H9 (cell line): ENCODE measurements at regions not wholly inside any gene's neighbourhood (a gene's known extent, or its start where the extent isn't known, plus 50 kb on each side); places are given as distances from the start of the nearest gene placed in this dataset.
A peak's percentile ranks its signal among the peaks of the same experiment; 100 is the strongest.

Source experiments
- DNase-seq: peaks from one replicate; pipeline ENCODE4 v3.0.0-alpha.2; 2017
- H2AFZ ChIP-seq: one replicate; pipeline ENCODE4 v1.6.1; 2013; ENCODE audit warnings: mild to moderate bottlenecking, low read length, control low read depth, moderate library complexity
- H2AK5ac ChIP-seq: 2 replicates; pipeline ENCODE4 v1.6.1; 2013; ENCODE audit warnings: low read length, control low read depth, mixed read lengths; ENCODE audit not compliant: insufficient read length
- H2BK120ac ChIP-seq: one replicate; pipeline ENCODE4 v1.6.1; 2013; ENCODE audit warnings: low read depth, mild to moderate bottlenecking, low read length, control low read depth, inconsistent platforms; ENCODE audit not compliant: poor library complexity, severe bottlenecking
- H2BK12ac ChIP-seq: 2 replicates; pipeline ENCODE4 v1.6.1; 2013; ENCODE audit warnings: low read length, control low read depth, mixed read lengths, low read depth; ENCODE audit not compliant: insufficient read length
- H2BK15ac ChIP-seq: 2 replicates; pipeline ENCODE4 v1.6.1; 2013; ENCODE audit warnings: low read depth, low read length, control low read depth
- H2BK20ac ChIP-seq: one replicate; pipeline ENCODE4 v1.6.1; 2013; ENCODE audit warnings: low read depth, mild to moderate bottlenecking, low read length, control low read depth, inconsistent platforms; ENCODE audit not compliant: poor library complexity, severe bottlenecking
- H2BK5ac ChIP-seq: 2 replicates; pipeline ENCODE4 v1.6.1; 2013; ENCODE audit warnings: low read length, control low read depth, mixed read lengths; ENCODE audit not compliant: insufficient read length
- H3K14ac ChIP-seq: 2 replicates; pipeline ENCODE4 v1.6.1; 2013; ENCODE audit warnings: low read length, control low read depth; ENCODE audit not compliant: insufficient read depth
- H3K18ac ChIP-seq: 2 replicates; pipeline ENCODE4 v1.6.1; 2013; ENCODE audit warnings: low read depth, mild to moderate bottlenecking, mixed read lengths, low read length, control low read depth; ENCODE audit not compliant: insufficient read length
- H3K23ac ChIP-seq: 2 replicates; pipeline ENCODE4 v1.6.1; 2013; ENCODE audit warnings: low read length, control low read depth, mixed read lengths, low read depth; ENCODE audit not compliant: insufficient read length
- H3K23me2 ChIP-seq: 2 replicates; pipeline ENCODE4 v1.6.1; 2013; ENCODE audit warnings: low read depth, mild to moderate bottlenecking, mixed read lengths, low read length, control low read depth; ENCODE audit not compliant: insufficient read length, poor library complexity, severe bottlenecking
- H3K27ac ChIP-seq: 2 replicates; pipeline ENCODE4 v1.5.1; 2013; ENCODE audit warnings: low read length, control low read depth, mixed read lengths, low read depth; ENCODE audit not compliant: insufficient read length
- H3K27me3 ChIP-seq: 2 replicates; pipeline ENCODE4 v1.6.1; 2013; ENCODE audit warnings: low read length, control low read depth, inconsistent platforms; ENCODE audit not compliant: insufficient read depth
- H3K4ac ChIP-seq: 2 replicates; pipeline ENCODE4 v1.6.1; 2013; ENCODE audit warnings: low read depth, mild to moderate bottlenecking, control low read depth, inconsistent platforms, low read length, moderate library complexity
- H3K4me1 ChIP-seq: 2 replicates; pipeline ENCODE4 v1.6.1; 2013; ENCODE audit warnings: low read length, control low read depth, inconsistent platforms; ENCODE audit not compliant: insufficient read depth
- H3K4me2 ChIP-seq: 2 replicates; pipeline ENCODE4 v1.6.1; 2013; ENCODE audit warnings: low read length, control low read depth, mixed read lengths; ENCODE audit not compliant: insufficient read length, insufficient read depth
- H3K56ac ChIP-seq: 2 replicates; pipeline ENCODE4 v1.6.1; 2013; ENCODE audit warnings: low read depth, mild to moderate bottlenecking, mixed read lengths, low read length, control low read depth; ENCODE audit not compliant: insufficient read length
- H3K79me1 ChIP-seq: 2 replicates; pipeline ENCODE4 v1.6.1; 2013; ENCODE audit warnings: low read depth, mild to moderate bottlenecking, moderate library complexity, low read length, control low read depth, inconsistent platforms; ENCODE audit not compliant: insufficient read depth, poor library complexity, severe bottlenecking
- H3K79me2 ChIP-seq: 2 replicates; pipeline ENCODE4 v1.6.1; 2013; ENCODE audit warnings: low read length, control low read depth, inconsistent platforms; ENCODE audit not compliant: insufficient read depth
- H3K9ac ChIP-seq: 2 replicates; pipeline ENCODE4 v1.6.1; 2013; ENCODE audit warnings: low read length, control low read depth, mixed read lengths; ENCODE audit not compliant: insufficient read length; ENCODE audit errors: extremely low read depth
- H3K9me3 ChIP-seq: one replicate; pipeline ENCODE4 v1.6.1; 2013; ENCODE audit warnings: low read depth, low read length, inconsistent platforms; ENCODE audit not compliant: control insufficient read depth
- H3T11ph ChIP-seq: one replicate; pipeline ENCODE4 v1.6.1; 2013; ENCODE audit warnings: mild to moderate bottlenecking, low read length, control low read depth, inconsistent platforms
- H4K20me1 ChIP-seq: one replicate; pipeline ENCODE4 v1.6.1; 2013; ENCODE audit not compliant: control insufficient read depth, insufficient read length, insufficient read depth
- H4K5ac ChIP-seq: 2 replicates; pipeline ENCODE4 v1.6.1; 2013; ENCODE audit warnings: low read depth, mild to moderate bottlenecking, mixed read lengths, low read length, control low read depth; ENCODE audit not compliant: insufficient read length
- H4K8ac ChIP-seq: replicated peaks from 2 replicates; pipeline ENCODE4 v1.6.1; 2013; ENCODE audit warnings: low read length, control low read depth, mixed read lengths, low read depth; ENCODE audit not compliant: insufficient read length
- H4K91ac ChIP-seq: 2 replicates; pipeline ENCODE4 v1.6.1; 2013; ENCODE audit warnings: low read depth, mild to moderate bottlenecking, moderate library complexity, mixed read lengths, low read length, control low read depth; ENCODE audit not compliant: insufficient read length
- H3K27ac Mint-ChIP-seq, 3 experiments: 2 replicates in 2 of 3; 3 replicates in 1 of 3; pipeline ENCODE4 v1.8.0; 2020 to 2021; ENCODE audit warnings: mixed read lengths in 3 of 3, mild to moderate bottlenecking in 1 of 3, moderate library complexity in 1 of 3
- H3K27me3 Mint-ChIP-seq: 2 replicates; pipeline ENCODE4 v1.8.0; 2021; ENCODE audit warnings: low read depth, mild to moderate bottlenecking, moderate library complexity, mixed read lengths
- H3K36me3 Mint-ChIP-seq, 3 experiments: 2 replicates in 2 of 3; 3 replicates in 1 of 3; pipeline ENCODE4 v1.8.0; 2020 to 2021; ENCODE audit warnings: low read depth in 3 of 3, mixed read lengths in 3 of 3; ENCODE audit not compliant: insufficient read depth in 1 of 3
- H3K4me1 Mint-ChIP-seq, 2 experiments: 2 replicates each; pipeline ENCODE4 v1.8.0; 2020; ENCODE audit warnings: mixed read lengths in 2 of 2
- H3K4me3 Mint-ChIP-seq, 2 experiments: 2 replicates in 1 of 2; 3 replicates in 1 of 2; pipeline ENCODE4 v1.8.0; 2020 to 2021; ENCODE audit warnings: mild to moderate bottlenecking in 2 of 2, mixed read lengths in 2 of 2, moderate library complexity in 1 of 2
- H3K9me3 Mint-ChIP-seq, 2 experiments: 2 replicates in 1 of 2; 3 replicates in 1 of 2; pipeline ENCODE4 v1.8.0; 2020; ENCODE audit warnings: mild to moderate bottlenecking in 2 of 2, mixed read lengths in 2 of 2, moderate library complexity in 1 of 2
- CTCF ChIP-seq: fragments of 200-600 bp; sonication (generic); conservative IDR thresholded peaks from 3 replicates; pipeline ENCODE4 v1.8.0; 2021; ENCODE audit warnings: antibody characterized with exemption, mild to moderate bottlenecking
- WGBS: extraction: QIAGEN DNeasy Blood & Tissue Kit; methylation state at CpG from one replicate; pipeline ENCODE4 v1.1.7; 2013; ENCODE audit warnings: missing lambda C conversion rate, low lambda C conversion rate, mixed read lengths; ENCODE audit not compliant: insufficient read length; ENCODE audit errors: extremely low coverage; 5-methylcytosine and 5-hydroxymethylcytosine counted together

- Histone ChIP-seq H3T11ph (no peak overlapping the region), H3K23ac (no peak overlapping the region), H3K27ac (no peak overlapping the region), H3K18ac (no peak overlapping the region), H2AFZ (no peak overlapping the region), H3K79me2 (no peaks in the 10 kb centered on the region), H2AK5ac (no peak overlapping the region), H3K14ac (no peak overlapping the region), H2BK120ac (no peak overlapping the region), H3K23me2 (no peaks in the 10 kb centered on the region), H4K5ac (no peak overlapping the region), H3K27me3 (no peaks in the 10 kb centered on the region), H3K4me1 (no peaks in the 10 kb centered on the region), H3K4me2 (no peak overlapping the region), H4K8ac (no peak overlapping the region), H4K20me1 (no peaks in the 10 kb centered on the region), H2BK20ac (no peak overlapping the region), H2BK12ac (no peak overlapping the region), H3K9ac (no peak overlapping the region), H3K9me3 (no peaks in the 10 kb centered on the region), H3K4ac (no peak overlapping the region), H4K91ac (no peak overlapping the region), H2BK5ac (no peak overlapping the region), H3K56ac (no peak overlapping the region), H2BK15ac (peak overlapping the region; percentile 9; the same call in 1 of the 2 replicates), H3K79me1 (no peaks in the 10 kb centered on the region)
- no CpG with 5 or more reads among the region's 1 CpG for WGBS
- DNase-seq = no peak
- H3K4me1 Mint-ChIP-seq = no peaks in the 10 kb centered on the region
- no peak for TF ChIP-seq CTCF
- no peaks in the 10 kb centered on the region for H3K9me3 Mint-ChIP-seq
- no peak overlapping the region for H3K4me3 Mint-ChIP-seq
- peaks cover 4% of the 10 kb centered on the region; the same call in 1 of the 2 replicates for H3K27me3 Mint-ChIP-seq
- no peaks in the 10 kb centered on the region for H3K36me3 Mint-ChIP-seq
- no peak overlapping the region for H3K27ac Mint-ChIP-seq
Observed at GRCh38 chr14:49951229-49951607, 58.3 kb downstream of the ARF6 start.
